Jurkat, Clone E6-1 (cell line): ENCODE measurements at regions not wholly inside any gene's neighbourhood (a gene's known extent, or its start where the extent isn't known, plus 50 kb on each side); places are given as distances from the start of the nearest gene placed in this dataset.
"Not testable (repeated sequence)": the region's sequence is repeated elsewhere in the genome, so short reads cannot be mapped to it uniquely, and the experiment has no call there.

ENCODE experiments used
- DNase-seq: peaks from one replicate; pipeline ENCODE4 v3.0.0-alpha.2; 2011; ENCODE audit warnings: low read depth, low spot score
- H3K4me3 ChIP-seq: 2 replicates; pipeline ENCODE4 v1.5.1; 2011; ENCODE audit warnings: mild to moderate bottlenecking, low read length, control low read depth, moderate library complexity

DNA sequence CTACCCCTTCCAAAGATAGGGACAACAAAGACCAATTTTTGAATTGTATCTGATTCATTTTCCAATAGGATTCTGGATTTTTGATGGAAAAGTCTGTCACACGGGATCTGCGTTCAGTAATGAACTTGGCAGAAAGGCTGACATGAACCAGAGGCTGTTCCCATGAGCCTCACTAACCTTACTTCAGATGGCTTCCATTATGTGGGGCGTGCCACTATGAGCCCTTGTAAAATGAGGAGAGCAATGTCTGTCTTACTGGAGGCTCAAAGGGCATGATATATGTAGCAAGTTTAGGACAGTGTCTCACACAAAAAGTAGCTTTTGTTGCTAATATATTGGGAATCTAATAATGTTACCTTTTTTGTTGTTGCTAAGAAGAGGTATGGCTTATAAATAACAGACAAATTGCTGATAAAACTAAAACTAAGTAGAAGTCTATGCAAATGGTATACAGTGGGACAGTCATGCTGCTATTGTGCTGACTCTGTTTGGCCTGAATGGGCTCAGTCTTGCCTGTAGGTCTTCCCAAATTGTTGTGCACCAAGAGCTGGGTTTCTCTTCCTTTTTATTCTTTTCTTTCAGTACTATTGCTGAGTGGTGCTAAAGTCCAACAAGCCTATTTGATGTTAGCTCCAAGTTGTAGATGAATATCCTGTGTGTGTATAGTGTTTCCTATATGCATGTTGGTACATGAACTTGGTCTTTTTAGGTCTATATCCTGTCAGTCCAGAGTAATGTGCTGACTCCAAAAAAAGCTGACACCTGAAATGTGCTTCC is 132.1 kb downstream of the SPRY1 start:
- DNase-seq: no peak
- no peak overlapping the region for H3K4me3 ChIP-seq

GRCh38 chr4:123529278-123529568 is 132.6 kb downstream of the SPRY1 start:
- H3K4me3 ChIP-seq: no peak overlapping the region
- no peak for DNase-seq

GRCh38 chr4:123530357-123530756 is 133.8 kb downstream of the SPRY1 start:
- no peak overlapping the region for H3K4me3 ChIP-seq
- no peak for DNase-seq

GRCh38 chr4:123535037-123535748 is 138.6 kb downstream of the SPRY1 start:
- no peak for DNase-seq
- no peak overlapping the region for H3K4me3 ChIP-seq

DNA sequence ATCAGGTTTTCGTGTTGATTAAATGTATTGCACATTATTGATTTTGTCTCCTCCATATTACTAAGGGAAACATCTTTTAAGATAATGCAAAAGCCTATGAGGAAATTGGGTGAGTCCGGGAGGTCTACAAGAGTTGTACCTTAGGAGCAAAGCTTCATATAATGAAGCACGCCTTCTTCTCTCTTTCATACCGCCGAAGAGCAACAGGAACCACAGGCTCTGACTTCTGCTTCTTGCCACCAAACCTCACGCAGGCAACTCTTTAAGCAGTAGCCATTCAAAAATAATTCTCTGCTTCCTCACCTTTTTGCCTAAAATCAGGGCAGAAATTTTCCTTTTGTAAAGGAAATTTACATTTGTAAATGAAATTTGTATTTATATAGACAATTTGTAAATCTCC is 139.6 kb downstream of the SPRY1 start:
- no peak overlapping the region for H3K4me3 ChIP-seq

DNA sequence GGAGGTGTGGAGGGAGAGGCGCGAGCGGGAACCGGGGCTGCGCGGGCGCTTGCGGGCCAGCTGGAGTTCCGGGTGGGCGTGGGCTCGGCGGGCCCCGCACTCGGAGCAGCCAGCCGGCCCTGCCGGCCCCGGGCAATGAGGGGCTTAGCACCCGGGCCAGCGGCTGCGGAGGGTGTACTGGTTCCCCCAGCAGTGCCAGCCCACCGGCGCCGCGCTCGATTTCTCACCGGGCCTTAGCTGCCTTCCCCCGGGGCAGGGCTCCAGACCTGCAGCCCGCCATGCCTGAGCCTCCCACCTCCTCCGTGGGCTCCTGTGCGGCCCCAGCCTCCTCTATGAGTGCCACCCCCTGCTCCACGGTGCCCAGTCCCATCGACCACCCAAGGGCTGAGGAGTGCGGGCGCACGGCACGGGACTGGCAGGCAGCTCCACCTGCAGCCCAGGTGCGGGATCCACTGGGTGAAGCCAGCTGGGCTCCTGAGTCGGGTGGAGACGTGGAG is 141.4 kb downstream of the SPRY1 start:
- not testable (repeated sequence) for H3K4me3 ChIP-seq, DNase-seq

More for the DNA sequence above, 139.6 kb downstream of the SPRY1 start:
- DNase-seq: no peak

DNA sequence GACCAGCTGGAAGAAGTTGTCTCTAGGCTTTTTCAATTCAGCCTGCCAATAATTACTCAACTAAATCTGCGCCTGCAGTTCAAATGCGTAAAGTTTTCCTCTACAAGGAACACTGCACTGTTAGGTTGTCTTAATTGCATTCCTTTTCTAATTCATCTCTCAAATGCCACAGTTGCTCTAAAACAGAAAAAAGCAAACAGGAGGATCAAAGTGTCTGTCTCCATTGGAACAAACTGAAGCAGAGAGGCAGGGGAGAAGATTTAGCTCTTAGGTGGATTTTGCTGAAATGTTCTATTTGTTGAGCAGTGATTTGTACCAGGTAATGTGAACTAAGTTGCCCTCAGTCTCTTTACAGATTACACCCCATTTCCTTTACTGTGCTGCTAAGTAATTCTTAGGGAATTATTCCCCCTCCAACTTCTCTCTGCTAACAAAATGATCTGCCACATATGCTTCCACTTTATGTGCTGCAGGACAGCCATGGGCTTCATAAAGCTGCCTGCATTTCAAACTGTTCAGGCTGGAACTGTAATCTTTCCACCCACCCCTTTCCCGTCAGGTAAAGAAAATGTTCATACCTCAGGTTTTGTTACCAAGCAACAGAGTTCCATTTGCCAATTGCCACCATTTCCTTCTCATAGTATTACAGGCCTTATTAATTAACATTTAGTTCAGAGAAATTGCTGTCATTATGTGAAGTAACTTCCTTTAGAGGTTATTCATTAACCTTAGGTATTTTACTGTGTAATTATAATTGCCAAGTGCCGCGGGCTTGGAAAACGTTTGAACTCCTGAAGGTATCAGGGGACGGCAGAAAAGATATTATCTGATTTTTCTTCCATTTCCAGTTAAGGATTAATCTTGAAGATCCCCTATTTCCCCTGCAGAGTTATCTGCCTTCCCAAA is 149.3 kb downstream of the SPRY1 start:
- DNase-seq: no peak
- H3K4me3 ChIP-seq: no peak overlapping the region

- H3K4me3 ChIP-seq: no peak overlapping the region
- no peak for DNase-seq
Measured at GRCh38 chr4:123546573-123547060, 150.0 kb downstream of the SPRY1 start.

DNA sequence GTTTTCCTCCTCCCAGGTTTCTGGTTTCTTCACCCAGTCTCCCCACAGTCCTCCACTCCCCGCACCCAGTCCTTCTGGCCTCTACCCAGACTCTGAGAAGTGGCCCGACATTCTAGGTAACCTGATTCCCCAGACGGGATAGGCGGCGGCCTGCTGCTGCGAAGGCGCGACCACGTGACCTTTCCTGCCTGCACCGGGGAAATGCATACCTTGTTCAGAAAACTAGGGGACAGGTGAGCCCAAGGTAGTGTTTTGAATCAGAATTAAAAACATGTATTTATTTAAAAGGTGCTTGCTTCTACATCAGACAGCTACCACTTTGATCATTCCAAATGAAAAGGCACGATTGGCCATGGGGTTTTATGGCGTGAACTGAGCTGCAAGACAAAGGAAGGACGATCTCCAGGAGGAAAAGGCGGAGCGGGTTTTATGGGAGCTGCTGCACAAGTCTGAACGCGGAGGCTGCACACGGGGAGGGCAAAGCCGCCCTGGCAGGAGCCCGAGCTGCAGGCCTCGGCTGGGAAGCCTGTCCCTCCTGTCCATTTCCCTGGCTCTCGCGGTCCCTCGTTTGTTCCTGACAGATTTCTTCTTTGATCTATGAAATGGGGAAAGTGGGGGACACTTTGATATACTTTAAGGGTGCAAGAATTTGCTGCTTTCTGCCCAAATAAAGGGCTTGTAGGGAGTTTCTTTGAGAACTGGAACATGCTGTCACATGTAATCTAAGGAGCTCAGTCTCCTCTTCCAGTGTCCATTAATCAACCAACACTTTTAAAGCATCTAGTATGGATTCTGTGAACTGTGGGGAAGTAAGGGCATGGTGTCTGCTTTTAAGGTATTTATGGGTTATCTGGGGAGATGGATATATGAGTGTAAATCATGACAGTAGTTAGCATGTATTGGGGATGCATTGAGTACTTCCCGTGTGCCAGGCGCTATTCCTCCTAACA is 150.9 kb downstream of the SPRY1 start:
- no peak overlapping the region for H3K4me3 ChIP-seq
- DNase-seq: no peak

GRCh38 chr4:123553279-123553678 is 156.7 kb downstream of the SPRY1 start:
- no peak for DNase-seq
- H3K4me3 ChIP-seq: no peak overlapping the region

- H3K4me3 ChIP-seq: no peak overlapping the region
Measured at GRCh38 chr4:123553733-123554637, 157.4 kb downstream of the SPRY1 start.

GRCh38 chr4:123554801-123555232 is 158.2 kb downstream of the SPRY1 start:
- H3K4me3 ChIP-seq: no peak overlapping the region
- DNase-seq: no peak

More at GRCh38 chr4:123553733-123554637, 157.4 kb downstream of the SPRY1 start:
- DNase-seq: no peak

- DNase-seq: no peak
- H3K4me3 ChIP-seq: no peak overlapping the region
Measured at GRCh38 chr4:123555233-123555806, 158.7 kb downstream of the SPRY1 start.

DNA sequence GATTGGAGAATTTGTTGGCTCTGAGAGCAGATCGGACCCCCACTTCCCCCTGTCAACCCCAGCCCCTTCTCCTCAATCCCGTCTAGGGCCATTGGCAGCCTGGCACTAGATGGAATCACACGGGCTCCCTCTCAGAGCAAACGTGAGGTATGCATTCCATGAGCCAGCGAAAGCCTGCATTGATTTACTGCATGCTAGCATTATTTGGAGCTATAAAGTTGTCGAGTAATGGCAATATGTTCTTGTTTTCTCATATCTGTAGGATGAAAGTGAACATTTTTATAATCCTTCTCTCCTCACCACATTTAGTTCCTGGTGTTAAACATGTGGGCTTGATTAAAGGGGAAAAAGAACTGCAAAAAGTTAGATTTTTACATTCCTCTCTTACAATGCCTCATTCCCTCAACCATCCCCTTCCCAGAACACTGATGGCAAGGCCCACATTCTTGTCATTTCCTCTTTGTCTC is 159.2 kb downstream of the SPRY1 start:
- no peak for DNase-seq
- no peak overlapping the region for H3K4me3 ChIP-seq

GRCh38 chr4:123556526-123556925 is 159.9 kb downstream of the SPRY1 start:
- no peak overlapping the region for H3K4me3 ChIP-seq
- no peak for DNase-seq

GRCh38 chr4:123557857-123558536 is 161.4 kb downstream of the SPRY1 start:
- H3K4me3 ChIP-seq: no peak overlapping the region
- DNase-seq: no peak
